ENCODE measurements at regions not wholly inside any gene's neighbourhood (a gene's known extent, or its start where the extent isn't known, plus 50 kb on each side); places are given as distances from the start of the nearest gene placed in this dataset.

DNA sequence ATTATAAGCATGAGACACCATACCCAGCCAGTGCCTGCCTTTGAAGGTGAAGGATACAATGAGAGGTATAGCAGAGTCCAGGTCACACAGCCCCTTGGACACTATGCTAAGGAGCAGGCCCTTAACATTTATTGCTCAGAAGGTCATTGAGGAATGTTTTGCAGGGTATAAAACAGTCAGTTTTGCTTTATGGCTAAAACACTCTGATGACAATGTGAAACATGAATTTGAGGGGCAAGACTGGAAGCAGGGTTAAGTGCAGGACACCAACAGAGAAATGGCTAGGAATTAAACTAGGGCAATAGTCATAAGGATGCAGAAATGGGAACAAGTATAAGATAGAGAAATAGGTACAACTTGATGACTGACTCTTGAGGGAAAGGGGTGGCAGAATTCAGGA is 141.1 kb downstream of the METTL4 start:
- TF ChIP-seq CTCF (IDR thresholded peaks at IDR 0.05) (no peak), ZFX (IDR thresholded peaks at IDR 0.05; ENCODE audit: borderline replicate concordance) (no peak)

Measured in 22Rv1 (cell line).